ENCODE measurements at regions not wholly inside any gene's neighbourhood (a gene's known extent, or its start where the extent isn't known, plus 50 kb on each side); places are given as distances from the start of the nearest gene placed in this dataset.
A peak's percentile ranks its signal among the peaks of the same experiment; 100 is the strongest.

DNA sequence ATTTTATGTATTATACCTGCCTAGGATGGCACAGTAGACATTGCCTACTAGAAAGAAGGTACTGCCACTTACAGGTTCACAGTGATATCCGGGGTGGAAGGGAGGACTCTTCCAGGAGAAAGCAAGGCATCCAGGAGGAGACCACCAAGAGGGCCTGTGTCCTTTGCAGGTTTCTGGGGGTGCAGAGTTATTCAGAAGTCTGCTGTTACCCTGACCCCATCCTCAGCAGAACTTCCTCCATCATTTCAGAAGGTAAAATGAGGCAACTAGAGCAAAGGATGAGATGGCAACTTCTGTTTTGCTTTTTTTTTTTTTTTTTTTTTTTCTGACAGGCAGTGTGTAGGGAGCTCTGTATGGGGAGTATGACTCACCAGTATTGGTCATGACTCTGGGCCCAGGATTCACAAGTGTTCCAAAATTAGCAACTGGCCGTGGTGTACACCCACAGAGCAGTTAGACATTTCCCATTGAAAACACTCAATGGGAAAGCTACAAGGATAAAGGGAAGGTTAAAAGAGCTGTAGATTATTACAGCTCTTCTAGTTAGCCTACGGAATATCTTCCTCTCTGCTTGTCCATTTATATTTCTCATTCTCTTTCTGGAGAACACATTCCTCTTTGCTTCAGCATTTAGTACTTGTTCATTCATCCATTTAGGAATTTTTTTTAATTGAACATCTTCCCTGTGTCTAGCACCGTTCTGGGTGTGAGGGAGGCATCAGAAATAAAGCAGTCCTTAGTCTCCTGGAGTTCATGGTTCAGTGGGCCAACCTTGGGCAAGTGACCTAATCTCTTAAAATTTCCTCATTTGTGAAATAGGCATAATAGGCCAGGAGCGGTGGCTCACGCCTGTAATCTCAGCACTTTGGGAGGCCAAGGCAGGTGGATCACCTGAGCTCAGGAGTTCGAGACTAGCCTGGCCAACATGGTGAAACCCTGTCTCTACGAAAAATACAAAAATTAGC is 50.5 kb upstream of the PPP2R5A start (continued):
- peak; percentile 80 for TF ChIP-seq FOS (IDR thresholded peaks at IDR 0.05; ENCODE audit: extremely low read depth, insufficient read length)
- TF ChIP-seq, protein P1, sequence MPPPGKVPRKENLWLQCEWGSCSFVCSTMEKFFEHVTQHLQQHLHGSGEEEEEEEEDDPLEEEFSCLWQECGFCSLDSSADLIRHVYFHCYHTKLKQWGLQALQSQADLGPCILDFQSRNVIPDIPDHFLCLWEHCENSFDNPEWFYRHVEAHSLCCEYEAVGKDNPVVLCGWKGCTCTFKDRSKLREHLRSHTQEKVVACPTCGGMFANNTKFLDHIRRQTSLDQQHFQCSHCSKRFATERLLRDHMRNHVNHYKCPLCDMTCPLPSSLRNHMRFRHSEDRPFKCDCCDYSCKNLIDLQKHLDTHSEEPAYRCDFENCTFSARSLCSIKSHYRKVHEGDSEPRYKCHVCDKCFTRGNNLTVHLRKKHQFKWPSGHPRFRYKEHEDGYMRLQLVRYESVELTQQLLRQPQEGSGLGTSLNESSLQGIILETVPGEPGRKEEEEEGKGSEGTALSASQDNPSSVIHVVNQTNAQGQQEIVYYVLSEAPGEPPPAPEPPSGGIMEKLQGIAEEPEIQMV (tag; conservative IDR thresholded peaks at IDR 0.05; ENCODE audit: low read depth) = peak; percentile 57
- TF ChIP-seq RUNX1 (IDR thresholded peaks at IDR 0.05; ENCODE audit: low read depth) = no peak
- no peak for TF ChIP-seq ZNF140 (CRISPR knock-in tag; IDR thresholded peaks at IDR 0.05)
- peak; percentile 77 for TF ChIP-seq NFATC3 (IDR thresholded peaks at IDR 0.05)
- no peak for TF ChIP-seq CHAMP1 (IDR thresholded peaks at IDR 0.05)
- no peak; the same call in 1 of the 2 replicates for TF ChIP-seq ELF1 (tag; IDR thresholded peaks at IDR 0.05)
- TF ChIP-seq ETV5 (CRISPR knock-in tag; IDR thresholded peaks at IDR 0.05; ENCODE audit: low read depth) = peak; percentile 47; the same call in 1 of the 2 replicates
- TF ChIP-seq POLR2H (tag; IDR thresholded peaks at IDR 0.05; ENCODE audit: low read depth) = no peak
- TF ChIP-seq HDAC2 (IDR thresholded peaks at IDR 0.05) = peak; percentile 77; the same call in 1 of the 2 replicates
- TF ChIP-seq RBBP5 (IDR thresholded peaks at IDR 0.05; ENCODE audit: borderline replicate concordance, insufficient read depth, low read length, poor library complexity, severe bottlenecking) = no peak
- TF ChIP-seq ZNF134 (CRISPR knock-in tag; conservative IDR thresholded peaks at IDR 0.05) = no peak; the same call in 1 of the 2 replicates
- TF ChIP-seq DACH1 (IDR thresholded peaks at IDR 0.05; ENCODE audit: partially characterized antibody) = no peak
- no peak for TF ChIP-seq ZNF212 (CRISPR knock-in tag; IDR thresholded peaks at IDR 0.05)
- TF ChIP-seq NCOA1 (IDR thresholded peaks at IDR 0.05; ENCODE audit: low read depth) = no peak
- TF ChIP-seq BHLHE40 (IDR thresholded peaks at IDR 0.05; ENCODE audit: low read length) = no peak
